Karpas-422 (cell line): ENCODE measurements at regions not wholly inside any gene's neighbourhood (a gene's known extent, or its start where the extent isn't known, plus 50 kb on each side); places are given as distances from the start of the nearest gene placed in this dataset.

Experiments used
- DNase-seq: peaks from one replicate; pipeline ENCODE4 v3.0.0-alpha.2; 2015
- H2AFZ ChIP-seq: fragments of 200-600 bp; sonication (generic); 2 replicates; pipeline ENCODE4 v1.6.1; 2014; ENCODE audit warnings: antibody characterized with exemption, low read length, mixed read lengths
- H3K27ac ChIP-seq: fragments of 200-600 bp; sonication (generic); 2 replicates; pipeline ENCODE4 v1.5.1; 2014; ENCODE audit warnings: mild to moderate bottlenecking, low read length, moderate library complexity
- H3K27me3 ChIP-seq: fragments of 200-600 bp; sonication (generic); 2 replicates; pipeline ENCODE4 v1.6.1; 2014; ENCODE audit warnings: low read length, mixed read lengths
- H3K36me3 ChIP-seq: fragments of 200-600 bp; sonication (generic); 2 replicates; pipeline ENCODE4 v1.6.1; 2014; ENCODE audit warnings: low read length, mixed read lengths; ENCODE audit not compliant: insufficient read depth
- H3K4me1 ChIP-seq: fragments of 200-600 bp; sonication (generic); 2 replicates; pipeline ENCODE4 v1.6.1; 2014; ENCODE audit warnings: mild to moderate bottlenecking, low read length, mixed read lengths
- H3K4me2 ChIP-seq: fragments of 200-600 bp; sonication (generic); 2 replicates; pipeline ENCODE4 v1.6.1; 2014; ENCODE audit warnings: low read length, low read depth, mild to moderate bottlenecking; ENCODE audit not compliant: poor library complexity, severe bottlenecking
- H3K4me3 ChIP-seq: fragments of 200-600 bp; sonication (generic); 2 replicates; pipeline ENCODE4 v1.5.1; 2014; ENCODE audit warnings: mild to moderate bottlenecking, antibody characterized with exemption, low read length, mixed read lengths
- H3K79me2 ChIP-seq: fragments of 200-600 bp; sonication (generic); 2 replicates; pipeline ENCODE4 v1.6.1; 2014; ENCODE audit warnings: mild to moderate bottlenecking, low read length, mixed read lengths
- H3K9ac ChIP-seq: fragments of 200-600 bp; sonication (generic); 2 replicates; pipeline ENCODE4 v1.6.0; 2014; ENCODE audit warnings: low read length
- H3K9me2 ChIP-seq: fragments of 200-600 bp; sonication (generic), shearing (Covaris generic); replicated peaks from 2 replicates; pipeline ENCODE4 v1.6.0; 2014; ENCODE audit warnings: mild to moderate bottlenecking, low read length, moderate library complexity; ENCODE audit not compliant: insufficient read depth
- H3K9me3 ChIP-seq: fragments of 300-700, 200-600 bp; sonication (generic); 2 replicates; pipeline ENCODE4 v1.6.1; 2014; ENCODE audit warnings: low read length, mixed read lengths
- H4K20me1 ChIP-seq: fragments of 200-600 bp; sonication (generic); 2 replicates; pipeline ENCODE4 v1.6.1; 2014; ENCODE audit warnings: mild to moderate bottlenecking, antibody characterized with exemption, low read length, low read depth; ENCODE audit not compliant: insufficient read depth

DNA sequence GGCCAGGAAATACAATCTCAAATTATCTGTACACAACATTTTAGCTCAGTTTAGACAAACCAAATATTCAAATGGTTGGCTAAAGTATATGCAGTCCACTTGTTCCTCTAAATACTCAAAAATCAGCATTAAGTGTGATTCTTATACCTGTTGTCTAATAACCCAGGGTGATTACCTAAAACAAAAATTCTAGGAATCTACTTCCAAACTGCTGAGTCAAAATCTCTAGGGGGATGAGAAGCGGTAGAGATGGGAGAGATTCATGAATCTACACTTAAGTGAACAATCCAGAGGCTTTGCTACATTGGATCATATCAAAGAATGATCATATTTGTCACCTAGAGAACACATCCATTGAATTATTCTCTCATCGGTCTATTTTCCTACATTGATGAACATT lies 420.9 kb upstream of the PKDCC start:
- no peaks in the 10 kb centered on the region for H3K27me3 ChIP-seq
- no peak for DNase-seq
- no peak overlapping the region for H3K4me3 ChIP-seq
- H3K9me2 ChIP-seq, result no peaks in the 10 kb centered on the region
- no peak overlapping the region for H3K9ac ChIP-seq
- no peak overlapping the region for H3K4me2 ChIP-seq
- H2AFZ ChIP-seq, result no peak overlapping the region
- no peaks in the 10 kb centered on the region for H3K9me3 ChIP-seq
- no peak overlapping the region for H3K27ac ChIP-seq
- H3K4me1 ChIP-seq, result no peaks in the 10 kb centered on the region
- no peaks in the 10 kb centered on the region for H4K20me1 ChIP-seq
- H3K79me2 ChIP-seq, result no peaks in the 10 kb centered on the region
- H3K36me3 ChIP-seq, result no peaks in the 10 kb centered on the region

DNA sequence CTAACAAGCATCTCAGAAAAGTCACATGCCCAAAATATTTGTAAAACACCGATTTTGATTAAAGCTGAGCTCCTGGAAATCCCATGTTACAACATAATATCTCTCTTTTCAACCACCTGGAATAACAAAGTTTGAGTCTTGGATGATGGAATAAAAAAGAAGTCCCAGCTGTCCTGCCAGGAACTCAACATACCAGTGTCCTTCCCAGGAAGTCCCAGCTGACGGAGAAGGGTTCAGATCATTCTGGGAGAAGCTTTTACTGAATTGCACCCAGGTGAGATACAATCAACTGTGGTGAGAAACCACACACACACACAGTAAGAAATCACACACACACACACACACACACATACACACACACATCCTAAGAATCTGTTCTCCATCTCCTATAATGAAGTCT lies 413.1 kb upstream of the PKDCC start:
- Histone ChIP-seq H3K4me1 (no peaks in the 10 kb centered on the region), H3K27me3 (no peaks in the 10 kb centered on the region), H3K4me2 (no peak overlapping the region), H3K79me2 (no peaks in the 10 kb centered on the region), H3K27ac (no peak overlapping the region), H3K36me3 (no peaks in the 10 kb centered on the region), H2AFZ (no peak overlapping the region), H3K9me3 (no peaks in the 10 kb centered on the region), H3K9ac (no peak overlapping the region), H4K20me1 (no peaks in the 10 kb centered on the region), H3K4me3 (no peak overlapping the region), H3K9me2 (no peaks in the 10 kb centered on the region)
- no peak for DNase-seq

DNA sequence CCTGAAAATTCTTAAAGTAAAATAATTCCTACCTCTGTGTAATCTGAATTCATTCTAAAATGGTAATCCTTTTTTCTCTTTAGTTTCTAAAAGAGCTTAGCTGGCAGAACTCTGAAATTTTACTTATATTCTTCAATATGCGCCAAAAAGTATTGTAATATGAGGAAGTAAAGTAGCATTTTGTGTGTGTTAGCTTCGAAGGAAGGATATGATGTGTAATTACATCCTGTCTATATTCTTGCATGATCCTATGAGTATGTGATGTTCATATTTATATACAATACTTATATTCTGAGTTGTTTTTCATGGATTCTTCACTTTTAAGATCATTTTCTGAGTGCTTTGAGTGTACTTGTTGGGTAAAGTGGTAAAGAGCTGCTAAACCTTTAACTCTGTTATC lies 402.9 kb upstream of the PKDCC start:
- Histone ChIP-seq H3K27me3 (no peaks in the 10 kb centered on the region), H3K9me2 (no peaks in the 10 kb centered on the region), H3K27ac (no peak overlapping the region), H3K4me3 (no peak overlapping the region), H2AFZ (no peak overlapping the region), H3K4me1 (no peaks in the 10 kb centered on the region), H3K79me2 (no peaks in the 10 kb centered on the region), H4K20me1 (no peaks in the 10 kb centered on the region), H3K9me3 (no peaks in the 10 kb centered on the region), H3K4me2 (no peak overlapping the region), H3K9ac (no peak overlapping the region), H3K36me3 (no peaks in the 10 kb centered on the region)
- no peak for DNase-seq

DNA sequence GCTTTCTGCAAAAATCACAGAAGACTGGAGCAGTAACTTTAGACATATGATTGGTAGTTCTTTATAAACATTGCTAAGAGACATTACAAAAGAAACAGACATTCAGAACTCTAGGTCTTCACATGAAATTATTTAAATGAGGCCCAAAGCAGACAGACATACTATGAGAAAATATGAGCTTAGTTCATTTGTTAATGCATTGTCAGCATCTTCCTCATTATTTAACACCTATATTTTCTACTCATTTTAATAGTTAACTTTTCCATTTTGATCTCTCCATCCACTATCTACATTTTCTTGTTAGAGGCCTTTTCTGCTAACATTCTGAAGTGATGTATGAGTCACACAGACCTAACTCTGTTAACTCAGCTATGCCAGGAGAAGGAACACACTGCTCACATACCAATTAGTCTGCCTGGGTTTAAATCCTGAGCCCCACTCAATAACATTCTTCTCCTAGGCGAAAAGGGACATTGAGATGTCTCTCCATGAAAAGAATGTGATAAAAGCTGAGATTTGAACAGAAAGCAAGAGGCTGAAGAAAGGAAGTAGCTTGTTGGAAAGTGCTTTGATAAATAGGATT lies 400.3 kb upstream of the PKDCC start:
- Histone ChIP-seq H3K79me2 (no peaks in the 10 kb centered on the region), H3K4me1 (no peaks in the 10 kb centered on the region), H3K9me3 (no peaks in the 10 kb centered on the region), H2AFZ (no peak overlapping the region), H3K9ac (no peak overlapping the region), H3K27me3 (no peaks in the 10 kb centered on the region), H3K9me2 (no peaks in the 10 kb centered on the region), H3K27ac (no peak overlapping the region), H4K20me1 (no peaks in the 10 kb centered on the region), H3K4me3 (no peak overlapping the region), H3K4me2 (no peak overlapping the region), H3K36me3 (no peaks in the 10 kb centered on the region)
- no peak for DNase-seq

DNA sequence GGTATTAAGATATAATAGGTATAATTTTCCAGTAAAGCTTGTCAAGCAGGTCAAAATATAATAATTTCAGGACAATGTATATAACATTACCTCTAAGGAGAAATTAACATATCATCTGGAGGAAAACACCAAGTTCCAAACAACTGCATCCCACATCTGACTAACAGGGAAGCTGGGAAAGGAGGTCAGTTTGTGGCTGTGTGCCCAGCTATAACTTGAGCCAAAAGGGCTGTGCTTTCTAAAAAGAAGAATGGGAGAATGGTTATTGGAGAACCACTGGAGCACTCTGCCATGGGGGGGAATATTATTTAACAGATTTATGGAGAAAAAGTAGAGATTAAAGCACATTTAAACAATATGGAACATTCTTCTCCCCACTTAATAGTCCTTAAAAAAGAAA lies 390.6 kb upstream of the PKDCC start:
- Histone ChIP-seq H3K4me3 (no peak overlapping the region), H3K27me3 (no peaks in the 10 kb centered on the region), H3K9me3 (no peaks in the 10 kb centered on the region), H3K9ac (no peak overlapping the region), H3K4me1 (no peaks in the 10 kb centered on the region), H3K79me2 (no peaks in the 10 kb centered on the region), H4K20me1 (no peaks in the 10 kb centered on the region), H2AFZ (no peak overlapping the region), H3K36me3 (no peaks in the 10 kb centered on the region), H3K9me2 (no peaks in the 10 kb centered on the region), H3K4me2 (no peak overlapping the region), H3K27ac (no peak overlapping the region)
- no peak for DNase-seq

DNA sequence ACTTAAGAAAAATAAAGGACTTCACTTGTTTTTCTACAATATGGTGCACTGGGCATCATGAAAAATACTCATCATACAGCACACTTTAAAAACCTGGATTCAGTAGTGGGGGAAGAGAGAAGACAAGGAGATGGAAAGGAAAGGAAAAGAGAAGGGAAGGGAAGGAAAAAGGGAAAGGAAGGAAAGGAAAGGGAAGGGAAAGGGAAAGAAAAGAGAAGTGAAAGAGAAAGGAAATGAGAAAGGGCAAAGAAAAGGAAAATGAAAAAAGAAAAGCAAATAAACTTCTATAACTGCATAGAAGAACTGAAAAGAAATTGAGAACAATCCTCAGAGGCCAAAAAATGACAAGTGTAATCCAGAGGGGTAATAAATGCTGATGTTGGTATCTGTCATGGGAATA lies 388.1 kb upstream of the PKDCC start:
- H3K27ac ChIP-seq, result no peak overlapping the region

GRCh38 chr2:41662461-41662860 lies 385.4 kb upstream of the PKDCC start:
- Histone ChIP-seq H3K36me3 (no peaks in the 10 kb centered on the region), H3K4me2 (no peak overlapping the region), H3K27me3 (no peaks in the 10 kb centered on the region), H3K9ac (no peak overlapping the region), H3K79me2 (no peaks in the 10 kb centered on the region), H3K4me1 (no peaks in the 10 kb centered on the region), H2AFZ (no peak overlapping the region), H3K27ac (no peak overlapping the region), H3K9me3 (no peaks in the 10 kb centered on the region), H4K20me1 (no peaks in the 10 kb centered on the region), H3K9me2 (no peaks in the 10 kb centered on the region), H3K4me3 (no peak overlapping the region)
- no peak for DNase-seq

More for the DNA sequence above, 388.1 kb upstream of the PKDCC start:
- Histone ChIP-seq H3K9me3 (no peaks in the 10 kb centered on the region), H3K4me2 (no peak overlapping the region), H3K36me3 (no peaks in the 10 kb centered on the region), H2AFZ (no peak overlapping the region), H3K4me1 (no peaks in the 10 kb centered on the region), H3K9ac (no peak overlapping the region), H4K20me1 (no peaks in the 10 kb centered on the region), H3K79me2 (no peaks in the 10 kb centered on the region), H3K9me2 (no peaks in the 10 kb centered on the region), H3K4me3 (no peak overlapping the region), H3K27me3 (no peaks in the 10 kb centered on the region)
- DNase-seq, result no peak

DNA sequence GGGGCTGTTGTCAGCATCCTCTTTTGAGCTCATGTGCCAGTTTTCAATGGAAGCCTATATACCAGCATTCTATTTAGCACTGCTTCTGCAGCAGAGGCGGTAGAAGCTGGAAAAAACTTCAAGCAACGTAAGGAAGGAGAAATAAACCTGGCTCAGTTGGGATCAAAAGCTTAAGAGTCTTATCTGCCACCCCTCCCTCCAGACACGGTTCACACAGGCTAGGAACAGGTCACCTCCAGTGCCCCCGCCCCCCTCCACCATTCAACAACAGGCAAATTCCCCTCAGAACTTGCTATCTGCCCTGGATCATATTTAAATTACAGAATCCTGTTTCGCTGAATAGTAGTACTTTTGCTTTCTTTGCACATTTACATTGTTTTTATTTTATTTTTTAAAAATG lies 384.8 kb upstream of the PKDCC start:
- H3K9me3 ChIP-seq, result no peaks in the 10 kb centered on the region
- H3K79me2 ChIP-seq, result no peaks in the 10 kb centered on the region
- no peaks in the 10 kb centered on the region for H3K4me1 ChIP-seq
- no peaks in the 10 kb centered on the region for H4K20me1 ChIP-seq
- H3K9ac ChIP-seq, result no peak overlapping the region
- H3K27ac ChIP-seq, result no peak overlapping the region
- DNase-seq, result no peak
- H3K27me3 ChIP-seq, result no peaks in the 10 kb centered on the region
- no peaks in the 10 kb centered on the region for H3K36me3 ChIP-seq
- H3K9me2 ChIP-seq, result no peaks in the 10 kb centered on the region
- no peak overlapping the region for H2AFZ ChIP-seq
- H3K4me2 ChIP-seq, result no peak overlapping the region
- H3K4me3 ChIP-seq, result no peak overlapping the region

- DNase-seq, result no peak
- H3K36me3 ChIP-seq, result no peaks in the 10 kb centered on the region
- no peaks in the 10 kb centered on the region for H3K27me3 ChIP-seq
- H3K4me2 ChIP-seq, result no peak overlapping the region
- no peaks in the 10 kb centered on the region for H3K79me2 ChIP-seq
- no peak overlapping the region for H3K27ac ChIP-seq
- H4K20me1 ChIP-seq, result no peaks in the 10 kb centered on the region
- H3K4me3 ChIP-seq, result no peak overlapping the region
- H3K4me1 ChIP-seq, result no peaks in the 10 kb centered on the region
- H3K9me2 ChIP-seq, result no peaks in the 10 kb centered on the region
- H3K9ac ChIP-seq, result no peak overlapping the region
- no peaks in the 10 kb centered on the region for H3K9me3 ChIP-seq
- H2AFZ ChIP-seq, result no peak overlapping the region
Observed at GRCh38 chr2:41668529-41668928, 379.3 kb upstream of the PKDCC start.
